Brain microvascular endothelial cell (primary cell): ENCODE measurements at regions not wholly inside any gene's neighbourhood (a gene's known extent, or its start where the extent isn't known, plus 50 kb on each side); places are given as distances from the start of the nearest gene placed in this dataset.

Experiments
- DNase-seq: peaks from one replicate; pipeline ENCODE4 v3.0.0-alpha.2; 2020
- H3K27ac ChIP-seq: fragments of 250-450 bp; sonication (Bioruptor Pico); 2 replicates; pipeline ENCODE4 v1.5.1; 2020; ENCODE audit warnings: mild to moderate bottlenecking, moderate library complexity
- H3K27me3 ChIP-seq: fragments of 250-450 bp; sonication (Bioruptor Pico); replicated peaks from 2 replicates; pipeline ENCODE4 v1.5.1; 2020; ENCODE audit warnings: mild to moderate bottlenecking
- H3K36me3 ChIP-seq: fragments of 250-450 bp; sonication (Bioruptor Pico); replicated peaks from 2 replicates; pipeline ENCODE4 v1.5.1; 2020; ENCODE audit warnings: mild to moderate bottlenecking
- H3K4me3 ChIP-seq: 2 replicates; pipeline ENCODE4 v1.5.1; 2011; ENCODE audit warnings: low read depth, mild to moderate bottlenecking, control low read depth, low read length, moderate library complexity
- in situ Hi-C: cut with HindIII; loops from 2 replicates; pipeline ENCODE4 v1.10.0; 2017; ENCODE audit warnings: low sequenced_read_pairs, low pct_ligation_motif_present
- TF ChIP-seq, protein P1 (sequence below): IDR thresholded peaks from 2 replicates; pipeline ENCODE4 v1.5.1; 2011; ENCODE audit warnings: low read depth, mild to moderate bottlenecking, moderate library complexity, low read length, control low read depth, inconsistent platforms; ENCODE audit errors: missing control alignments

DNA sequence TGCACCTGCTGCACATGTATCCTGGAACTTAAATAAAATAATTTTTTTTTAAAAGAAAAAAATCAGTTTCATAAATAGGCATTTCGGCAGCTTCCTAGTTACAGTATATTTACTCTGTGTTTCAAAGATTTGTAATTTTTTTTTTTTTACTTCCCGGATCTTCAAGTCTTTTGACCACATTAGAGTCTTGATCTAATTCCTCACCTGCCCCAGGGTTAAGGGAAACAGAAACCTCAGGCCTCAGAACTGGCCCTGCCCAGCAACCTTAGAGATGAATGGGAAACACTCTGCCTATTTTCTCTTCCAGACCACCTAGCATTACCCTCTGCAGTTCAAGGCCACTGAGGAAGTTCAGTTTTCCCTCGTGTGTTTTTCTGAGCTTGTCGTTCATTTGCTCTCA, 304.0 kb downstream of the MAF start:
- in situ Hi-C loops = no loop called here
- DNase-seq = no peak
- TF ChIP-seq, protein P1, sequence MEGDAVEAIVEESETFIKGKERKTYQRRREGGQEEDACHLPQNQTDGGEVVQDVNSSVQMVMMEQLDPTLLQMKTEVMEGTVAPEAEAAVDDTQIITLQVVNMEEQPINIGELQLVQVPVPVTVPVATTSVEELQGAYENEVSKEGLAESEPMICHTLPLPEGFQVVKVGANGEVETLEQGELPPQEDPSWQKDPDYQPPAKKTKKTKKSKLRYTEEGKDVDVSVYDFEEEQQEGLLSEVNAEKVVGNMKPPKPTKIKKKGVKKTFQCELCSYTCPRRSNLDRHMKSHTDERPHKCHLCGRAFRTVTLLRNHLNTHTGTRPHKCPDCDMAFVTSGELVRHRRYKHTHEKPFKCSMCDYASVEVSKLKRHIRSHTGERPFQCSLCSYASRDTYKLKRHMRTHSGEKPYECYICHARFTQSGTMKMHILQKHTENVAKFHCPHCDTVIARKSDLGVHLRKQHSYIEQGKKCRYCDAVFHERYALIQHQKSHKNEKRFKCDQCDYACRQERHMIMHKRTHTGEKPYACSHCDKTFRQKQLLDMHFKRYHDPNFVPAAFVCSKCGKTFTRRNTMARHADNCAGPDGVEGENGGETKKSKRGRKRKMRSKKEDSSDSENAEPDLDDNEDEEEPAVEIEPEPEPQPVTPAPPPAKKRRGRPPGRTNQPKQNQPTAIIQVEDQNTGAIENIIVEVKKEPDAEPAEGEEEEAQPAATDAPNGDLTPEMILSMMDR = no peak

DNA sequence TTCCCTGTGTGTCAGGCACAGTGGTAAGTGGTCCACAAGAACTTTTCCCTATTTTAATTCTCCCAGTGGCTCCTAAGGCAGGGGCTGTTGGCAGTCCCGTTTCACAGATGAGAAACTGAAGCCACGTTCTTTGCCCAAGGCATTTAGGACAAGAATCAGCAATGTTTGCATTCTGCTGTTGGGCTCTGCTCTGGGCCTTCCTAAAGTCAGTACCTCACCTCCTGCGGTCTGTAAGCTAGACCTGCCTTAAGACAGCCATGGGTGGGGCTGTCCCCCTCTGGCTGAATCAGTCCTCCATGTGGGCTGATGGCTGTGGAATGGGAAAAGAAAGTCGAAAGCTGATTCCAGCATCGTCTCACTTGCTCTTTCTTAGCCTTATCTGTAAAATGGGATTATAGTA, 304.8 kb downstream of the MAF start:
- H3K27ac ChIP-seq = no peak overlapping the region
- no peaks in the 10 kb centered on the region for H3K36me3 ChIP-seq
- no peak for DNase-seq
- no peak overlapping the region for H3K4me3 ChIP-seq
- H3K27me3 ChIP-seq = no peaks in the 10 kb centered on the region
- in situ Hi-C loops = no loop called here
- TF ChIP-seq, protein P1 = no peak

More for the DNA sequence above, 304.0 kb downstream of the MAF start:
- no peak overlapping the region for H3K4me3 ChIP-seq
- H3K27me3 ChIP-seq = no peaks in the 10 kb centered on the region
- H3K36me3 ChIP-seq = no peaks in the 10 kb centered on the region
- no peak overlapping the region for H3K27ac ChIP-seq

DNA sequence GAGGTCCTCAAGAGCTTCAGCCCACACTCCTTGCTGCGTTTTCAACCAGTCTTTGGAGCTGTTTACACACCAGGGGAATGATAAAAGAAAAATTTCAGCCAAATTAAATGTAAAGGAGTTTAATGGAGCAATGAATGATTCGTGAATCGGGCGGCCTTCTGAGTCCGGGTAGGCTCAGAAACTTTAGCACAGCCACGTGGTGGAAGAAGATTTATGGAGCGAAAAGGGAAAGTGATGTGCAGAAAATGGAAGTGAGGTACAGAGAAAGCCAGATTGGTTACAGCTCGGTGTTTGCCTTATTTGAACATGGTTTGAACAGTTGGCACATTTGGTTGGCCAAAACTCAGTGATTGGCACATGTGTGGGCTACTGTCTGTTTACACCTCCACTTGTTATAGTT, 305.4 kb downstream of the MAF start:
- in situ Hi-C loops = no loop called here
- Histone ChIP-seq H3K27me3 (no peaks in the 10 kb centered on the region), H3K36me3 (no peaks in the 10 kb centered on the region), H3K27ac (no peak overlapping the region), H3K4me3 (no peak overlapping the region)
- TF ChIP-seq, protein P1 = no peak
- no peak for DNase-seq

DNA sequence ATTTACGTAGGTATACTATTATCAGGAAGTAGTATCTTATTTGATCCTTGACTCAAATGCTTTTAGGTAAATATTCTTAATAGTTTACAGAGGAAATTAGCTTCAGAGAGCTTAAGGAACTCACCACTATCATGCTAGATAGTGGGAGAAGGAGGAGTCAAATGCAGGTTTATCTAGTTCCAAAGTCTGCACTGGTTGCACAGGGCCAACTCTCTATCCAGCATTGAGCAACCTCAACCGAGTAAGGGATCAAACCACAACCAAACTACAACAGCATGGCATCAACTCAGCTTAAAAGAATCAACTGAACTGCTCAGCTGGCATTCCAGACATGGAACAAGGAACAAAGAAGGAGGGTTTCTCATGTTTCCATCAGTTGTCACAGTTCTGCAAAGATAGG, 306.0 kb downstream of the MAF start:
- TF ChIP-seq, protein P1 = no peak
- Histone ChIP-seq H3K27ac (no peak overlapping the region), H3K4me3 (no peak overlapping the region), H3K36me3 (no peaks in the 10 kb centered on the region), H3K27me3 (no peaks in the 10 kb centered on the region)
- in situ Hi-C loops = no loop called here
- no peak for DNase-seq

DNA sequence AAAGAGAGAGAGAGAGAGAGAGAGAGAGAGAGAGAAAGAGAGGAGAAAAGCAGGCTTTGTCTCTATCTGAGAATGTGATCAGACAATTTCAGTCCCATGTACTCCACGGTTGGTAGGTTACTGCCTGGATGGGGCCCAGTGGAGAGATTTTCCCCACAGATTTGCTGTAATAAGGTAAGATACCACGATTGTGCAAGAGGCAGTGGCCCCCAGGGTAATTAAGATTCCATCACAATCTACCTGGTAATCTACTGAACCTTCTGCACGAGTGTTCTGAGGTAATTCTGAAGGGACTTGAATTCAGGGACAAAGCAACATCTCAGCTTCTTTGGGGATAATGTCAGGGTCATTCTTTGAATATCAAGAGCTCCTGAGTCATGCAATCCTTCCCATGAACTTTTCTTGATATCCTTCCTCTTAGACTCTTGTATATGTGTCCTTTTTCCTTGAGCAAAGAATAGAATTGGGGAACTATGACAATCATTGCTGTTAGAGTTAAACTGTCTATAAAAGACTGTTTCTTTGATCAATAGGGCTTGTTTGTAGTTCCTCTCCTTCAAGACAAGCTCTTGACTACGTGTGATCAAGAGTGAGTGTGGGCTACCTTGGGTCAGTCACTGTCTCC, 306.6 kb downstream of the MAF start:
- TF ChIP-seq, protein P1 = no peak

DNA sequence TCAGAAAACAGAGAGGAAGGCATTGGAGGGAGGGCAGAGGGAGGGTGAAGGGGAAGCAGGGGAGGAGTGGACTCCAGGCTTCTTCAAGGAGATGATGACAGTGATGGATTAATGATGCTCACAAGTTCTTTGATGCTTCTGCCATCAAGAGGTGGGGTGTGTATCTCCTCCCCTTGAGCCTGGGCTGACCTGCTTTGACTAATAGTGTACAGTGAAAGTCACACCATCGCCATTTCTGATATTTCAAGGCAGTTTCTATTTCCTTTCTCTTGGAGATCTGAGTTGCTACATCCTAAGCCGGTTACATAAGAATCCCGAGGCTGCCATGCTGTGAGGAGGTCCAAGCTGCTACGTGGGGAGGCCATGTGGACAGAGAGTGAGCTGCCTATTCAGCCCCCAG, 312.5 kb downstream of the MAF start:
- DNase-seq = no peak
- in situ Hi-C loops = no loop called here
- TF ChIP-seq, protein P1 = no peak

More for the DNA sequence above, 306.6 kb downstream of the MAF start:
- DNase-seq = no peak
- Histone ChIP-seq H3K36me3 (no peaks in the 10 kb centered on the region), H3K4me3 (no peak overlapping the region), H3K27me3 (no peaks in the 10 kb centered on the region), H3K27ac (no peak overlapping the region)
- in situ Hi-C loops = no loop called here

More for the DNA sequence above, 312.5 kb downstream of the MAF start:
- H3K27me3 ChIP-seq = no peaks in the 10 kb centered on the region
- no peaks in the 10 kb centered on the region for H3K36me3 ChIP-seq
- no peak overlapping the region for H3K4me3 ChIP-seq
- no peak overlapping the region for H3K27ac ChIP-seq
